H9 (cell line): ENCODE measurements at regions not wholly inside any gene's neighbourhood (a gene's known extent, or its start where the extent isn't known, plus 50 kb on each side); places are given as distances from the start of the nearest gene placed in this dataset.

ENCODE experiments used
- DNase-seq: peaks from one replicate; pipeline ENCODE4 v3.0.0-alpha.2; 2017
- H2AFZ ChIP-seq: one replicate; pipeline ENCODE4 v1.6.1; 2013; ENCODE audit warnings: mild to moderate bottlenecking, low read length, control low read depth, moderate library complexity
- H2AK5ac ChIP-seq: 2 replicates; pipeline ENCODE4 v1.6.1; 2013; ENCODE audit warnings: low read length, control low read depth, mixed read lengths; ENCODE audit not compliant: insufficient read length
- H2BK120ac ChIP-seq: one replicate; pipeline ENCODE4 v1.6.1; 2013; ENCODE audit warnings: low read depth, mild to moderate bottlenecking, low read length, control low read depth, inconsistent platforms; ENCODE audit not compliant: poor library complexity, severe bottlenecking
- H2BK12ac ChIP-seq: 2 replicates; pipeline ENCODE4 v1.6.1; 2013; ENCODE audit warnings: low read length, control low read depth, mixed read lengths, low read depth; ENCODE audit not compliant: insufficient read length
- H2BK15ac ChIP-seq: 2 replicates; pipeline ENCODE4 v1.6.1; 2013; ENCODE audit warnings: low read depth, low read length, control low read depth
- H2BK20ac ChIP-seq: one replicate; pipeline ENCODE4 v1.6.1; 2013; ENCODE audit warnings: low read depth, mild to moderate bottlenecking, low read length, control low read depth, inconsistent platforms; ENCODE audit not compliant: poor library complexity, severe bottlenecking
- H2BK5ac ChIP-seq: 2 replicates; pipeline ENCODE4 v1.6.1; 2013; ENCODE audit warnings: low read length, control low read depth, mixed read lengths; ENCODE audit not compliant: insufficient read length
- H3K14ac ChIP-seq: 2 replicates; pipeline ENCODE4 v1.6.1; 2013; ENCODE audit warnings: low read length, control low read depth; ENCODE audit not compliant: insufficient read depth
- H3K18ac ChIP-seq: 2 replicates; pipeline ENCODE4 v1.6.1; 2013; ENCODE audit warnings: low read depth, mild to moderate bottlenecking, mixed read lengths, low read length, control low read depth; ENCODE audit not compliant: insufficient read length
- H3K23ac ChIP-seq: 2 replicates; pipeline ENCODE4 v1.6.1; 2013; ENCODE audit warnings: low read length, control low read depth, mixed read lengths, low read depth; ENCODE audit not compliant: insufficient read length
- H3K23me2 ChIP-seq: 2 replicates; pipeline ENCODE4 v1.6.1; 2013; ENCODE audit warnings: low read depth, mild to moderate bottlenecking, mixed read lengths, low read length, control low read depth; ENCODE audit not compliant: insufficient read length, poor library complexity, severe bottlenecking
- H3K27ac ChIP-seq: 2 replicates; pipeline ENCODE4 v1.5.1; 2013; ENCODE audit warnings: low read length, control low read depth, mixed read lengths, low read depth; ENCODE audit not compliant: insufficient read length
- H3K27me3 ChIP-seq: 2 replicates; pipeline ENCODE4 v1.6.1; 2013; ENCODE audit warnings: low read length, control low read depth, inconsistent platforms; ENCODE audit not compliant: insufficient read depth
- H3K4ac ChIP-seq: 2 replicates; pipeline ENCODE4 v1.6.1; 2013; ENCODE audit warnings: low read depth, mild to moderate bottlenecking, control low read depth, inconsistent platforms, low read length, moderate library complexity
- H3K4me1 ChIP-seq: 2 replicates; pipeline ENCODE4 v1.6.1; 2013; ENCODE audit warnings: low read length, control low read depth, inconsistent platforms; ENCODE audit not compliant: insufficient read depth
- H3K4me2 ChIP-seq: 2 replicates; pipeline ENCODE4 v1.6.1; 2013; ENCODE audit warnings: low read length, control low read depth, mixed read lengths; ENCODE audit not compliant: insufficient read length, insufficient read depth
- H3K56ac ChIP-seq: 2 replicates; pipeline ENCODE4 v1.6.1; 2013; ENCODE audit warnings: low read depth, mild to moderate bottlenecking, mixed read lengths, low read length, control low read depth; ENCODE audit not compliant: insufficient read length
- H3K79me1 ChIP-seq: 2 replicates; pipeline ENCODE4 v1.6.1; 2013; ENCODE audit warnings: low read depth, mild to moderate bottlenecking, moderate library complexity, low read length, control low read depth, inconsistent platforms; ENCODE audit not compliant: insufficient read depth, poor library complexity, severe bottlenecking
- H3K79me2 ChIP-seq: 2 replicates; pipeline ENCODE4 v1.6.1; 2013; ENCODE audit warnings: low read length, control low read depth, inconsistent platforms; ENCODE audit not compliant: insufficient read depth
- H3K9ac ChIP-seq: 2 replicates; pipeline ENCODE4 v1.6.1; 2013; ENCODE audit warnings: low read length, control low read depth, mixed read lengths; ENCODE audit not compliant: insufficient read length; ENCODE audit errors: extremely low read depth
- H3K9me3 ChIP-seq: one replicate; pipeline ENCODE4 v1.6.1; 2013; ENCODE audit warnings: low read depth, low read length, inconsistent platforms; ENCODE audit not compliant: control insufficient read depth
- H3T11ph ChIP-seq: one replicate; pipeline ENCODE4 v1.6.1; 2013; ENCODE audit warnings: mild to moderate bottlenecking, low read length, control low read depth, inconsistent platforms
- H4K20me1 ChIP-seq: one replicate; pipeline ENCODE4 v1.6.1; 2013; ENCODE audit not compliant: control insufficient read depth, insufficient read length, insufficient read depth
- H4K5ac ChIP-seq: 2 replicates; pipeline ENCODE4 v1.6.1; 2013; ENCODE audit warnings: low read depth, mild to moderate bottlenecking, mixed read lengths, low read length, control low read depth; ENCODE audit not compliant: insufficient read length
- H4K8ac ChIP-seq: replicated peaks from 2 replicates; pipeline ENCODE4 v1.6.1; 2013; ENCODE audit warnings: low read length, control low read depth, mixed read lengths, low read depth; ENCODE audit not compliant: insufficient read length
- H4K91ac ChIP-seq: 2 replicates; pipeline ENCODE4 v1.6.1; 2013; ENCODE audit warnings: low read depth, mild to moderate bottlenecking, moderate library complexity, mixed read lengths, low read length, control low read depth; ENCODE audit not compliant: insufficient read length
- H3K27ac Mint-ChIP-seq, 3 experiments: 2 replicates in 2 of 3; 3 replicates in 1 of 3; pipeline ENCODE4 v1.8.0; 2020 to 2021; ENCODE audit warnings: mixed read lengths in 3 of 3, mild to moderate bottlenecking in 1 of 3, moderate library complexity in 1 of 3
- H3K27me3 Mint-ChIP-seq: 2 replicates; pipeline ENCODE4 v1.8.0; 2021; ENCODE audit warnings: low read depth, mild to moderate bottlenecking, moderate library complexity, mixed read lengths
- H3K36me3 Mint-ChIP-seq, 3 experiments: 2 replicates in 2 of 3; 3 replicates in 1 of 3; pipeline ENCODE4 v1.8.0; 2020 to 2021; ENCODE audit warnings: low read depth in 3 of 3, mixed read lengths in 3 of 3; ENCODE audit not compliant: insufficient read depth in 1 of 3
- H3K4me1 Mint-ChIP-seq, 2 experiments: 2 replicates each; pipeline ENCODE4 v1.8.0; 2020; ENCODE audit warnings: mixed read lengths in 2 of 2
- H3K4me3 Mint-ChIP-seq, 2 experiments: 2 replicates in 1 of 2; 3 replicates in 1 of 2; pipeline ENCODE4 v1.8.0; 2020 to 2021; ENCODE audit warnings: mild to moderate bottlenecking in 2 of 2, mixed read lengths in 2 of 2, moderate library complexity in 1 of 2
- H3K9me3 Mint-ChIP-seq, 2 experiments: 2 replicates in 1 of 2; 3 replicates in 1 of 2; pipeline ENCODE4 v1.8.0; 2020; ENCODE audit warnings: mild to moderate bottlenecking in 2 of 2, mixed read lengths in 2 of 2, moderate library complexity in 1 of 2
- WGBS: extraction: QIAGEN DNeasy Blood & Tissue Kit; methylation state at CpG from one replicate; pipeline ENCODE4 v1.1.7; 2013; ENCODE audit warnings: missing lambda C conversion rate, low lambda C conversion rate, mixed read lengths; ENCODE audit not compliant: insufficient read length; ENCODE audit errors: extremely low coverage; 5-methylcytosine and 5-hydroxymethylcytosine counted together
- TF ChIP-seq, protein P1 (sequence below): fragments of 200-600 bp; sonication (generic); conservative IDR thresholded peaks from 3 replicates; pipeline ENCODE4 v1.8.0; 2021; ENCODE audit warnings: antibody characterized with exemption, mild to moderate bottlenecking

DNA sequence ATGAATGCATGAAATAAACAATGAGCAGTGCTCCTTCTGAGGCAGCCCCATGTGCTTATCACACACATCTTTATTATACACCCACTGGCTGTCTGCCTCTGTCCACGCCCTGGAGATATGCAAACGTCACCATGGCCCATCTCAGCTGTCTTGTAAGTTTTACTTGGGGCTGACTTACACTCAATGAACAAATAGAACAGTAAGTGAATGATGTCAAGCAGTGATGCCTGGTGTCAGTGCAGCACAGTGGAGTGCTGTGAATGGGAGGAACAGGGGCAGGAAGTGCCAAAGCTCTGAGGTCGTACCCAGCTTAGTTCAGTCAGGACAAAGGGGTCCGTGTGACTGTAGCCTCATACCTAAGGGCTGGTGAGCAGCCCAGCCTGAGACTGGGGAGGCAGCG lies 659.5 kb upstream of the HS6ST1 start:
- no peaks in the 10 kb centered on the region for H3K79me1 ChIP-seq
- H4K8ac ChIP-seq: no peak overlapping the region
- no peak overlapping the region for H2BK12ac ChIP-seq
- no peak overlapping the region for H3T11ph ChIP-seq
- H2BK15ac ChIP-seq: no peak overlapping the region
- no peak overlapping the region for H2AK5ac ChIP-seq
- no peak overlapping the region for H3K4me3 Mint-ChIP-seq
- H3K14ac ChIP-seq: no peak overlapping the region; the same call in 1 of the 2 replicates
- no peak overlapping the region for H3K27ac ChIP-seq
- H4K20me1 ChIP-seq: no peaks in the 10 kb centered on the region
- H2BK20ac ChIP-seq: no peak overlapping the region
- H3K23ac ChIP-seq: no peak overlapping the region
- no peak overlapping the region for H2BK5ac ChIP-seq
- H3K9me3 Mint-ChIP-seq: 0 out of 5 replicates have a peak, but pooled peaks cover 0 to 3% of the 10 kb centered on the region in 2 experiments
- no peaks in the 10 kb centered on the region for H3K9me3 ChIP-seq
- no peaks in the 10 kb centered on the region for H3K36me3 Mint-ChIP-seq
- no peaks in the 10 kb centered on the region for H3K4me1 ChIP-seq
- H4K91ac ChIP-seq: no peak overlapping the region
- H3K56ac ChIP-seq: no peak overlapping the region
- H2AFZ ChIP-seq: no peak overlapping the region
- DNase-seq: no peak
- no CpG with 5 or more reads among the region's 5 CpGs for WGBS
- H3K27me3 ChIP-seq: no peaks in the 10 kb centered on the region
- no peak overlapping the region for H2BK120ac ChIP-seq
- H3K27me3 Mint-ChIP-seq: peaks cover 4% of the 10 kb centered on the region; the same call in 1 of the 2 replicates
- H3K23me2 ChIP-seq: no peaks in the 10 kb centered on the region
- no peak overlapping the region for H3K4ac ChIP-seq
- peaks cover 4 to 5% of the 10 kb centered on the region in 2 experiments; a peak in 3 of 4 replicates for H3K4me1 Mint-ChIP-seq
- H4K5ac ChIP-seq: no peak overlapping the region
- TF ChIP-seq, protein P1, sequence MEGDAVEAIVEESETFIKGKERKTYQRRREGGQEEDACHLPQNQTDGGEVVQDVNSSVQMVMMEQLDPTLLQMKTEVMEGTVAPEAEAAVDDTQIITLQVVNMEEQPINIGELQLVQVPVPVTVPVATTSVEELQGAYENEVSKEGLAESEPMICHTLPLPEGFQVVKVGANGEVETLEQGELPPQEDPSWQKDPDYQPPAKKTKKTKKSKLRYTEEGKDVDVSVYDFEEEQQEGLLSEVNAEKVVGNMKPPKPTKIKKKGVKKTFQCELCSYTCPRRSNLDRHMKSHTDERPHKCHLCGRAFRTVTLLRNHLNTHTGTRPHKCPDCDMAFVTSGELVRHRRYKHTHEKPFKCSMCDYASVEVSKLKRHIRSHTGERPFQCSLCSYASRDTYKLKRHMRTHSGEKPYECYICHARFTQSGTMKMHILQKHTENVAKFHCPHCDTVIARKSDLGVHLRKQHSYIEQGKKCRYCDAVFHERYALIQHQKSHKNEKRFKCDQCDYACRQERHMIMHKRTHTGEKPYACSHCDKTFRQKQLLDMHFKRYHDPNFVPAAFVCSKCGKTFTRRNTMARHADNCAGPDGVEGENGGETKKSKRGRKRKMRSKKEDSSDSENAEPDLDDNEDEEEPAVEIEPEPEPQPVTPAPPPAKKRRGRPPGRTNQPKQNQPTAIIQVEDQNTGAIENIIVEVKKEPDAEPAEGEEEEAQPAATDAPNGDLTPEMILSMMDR: no peak
- H3K4me2 ChIP-seq: no peak overlapping the region
- peak overlapping the region in 1 of 3 experiments; percentile 94; a peak in 2 of 7 replicates for H3K27ac Mint-ChIP-seq
- H3K18ac ChIP-seq: no peak overlapping the region
- no peaks in the 10 kb centered on the region for H3K79me2 ChIP-seq
- no peak overlapping the region for H3K9ac ChIP-seq
